HL-60 (cell line): ENCODE measurements at regions not wholly inside any gene's neighbourhood (a gene's known extent, or its start where the extent isn't known, plus 50 kb on each side); places are given as distances from the start of the nearest gene placed in this dataset.

Experiments used
- DNase-seq, 2 experiments: peaks; one replicate each; pipeline ENCODE4 v3.0.0-alpha.2; 2010 to 2020; ENCODE audit warnings: low read depth in 1 of 2, low spot score in 1 of 2
- H3K27ac ChIP-seq: fragments of 250-450 bp; sonication (Bioruptor Pico); replicated peaks from 2 replicates; pipeline ENCODE4 v1.5.1; 2020; ENCODE audit warnings: mild to moderate bottlenecking, moderate library complexity
- H3K27me3 ChIP-seq: fragments of 250-450 bp; sonication (Bioruptor Pico); 2 replicates; pipeline ENCODE4 v1.5.1; 2021; ENCODE audit warnings: mild to moderate bottlenecking, moderate library complexity; ENCODE audit not compliant: insufficient read depth, poor library complexity, severe bottlenecking
- H3K4me3 ChIP-seq: replicated peaks from 2 replicates; pipeline ENCODE4 v1.5.1; 2011; ENCODE audit warnings: mild to moderate bottlenecking, control low read depth, low read length; ENCODE audit not compliant: insufficient read depth
- GABPA ChIP-seq: IDR thresholded peaks from 2 replicates; pipeline ENCODE4 v1.6.1; 2012; ENCODE audit warnings: low read depth
- POLR2AphosphoS5 ChIP-seq: IDR thresholded peaks from 2 replicates; pipeline ENCODE4 v1.6.1; 2012; ENCODE audit warnings: low read depth
- SPI1 ChIP-seq: IDR thresholded peaks from 2 replicates; pipeline ENCODE4 v1.6.1; 2012; ENCODE audit warnings: low read depth, mild to moderate bottlenecking, borderline replicate concordance
- TF ChIP-seq, protein P1 (sequence below): IDR thresholded peaks from 2 replicates; pipeline ENCODE4 v1.6.1; 2012; ENCODE audit warnings: low read depth; ENCODE audit not compliant: insufficient replicate concordance
- TF ChIP-seq, protein P2 (sequence below): IDR thresholded peaks from one replicate; pipeline ENCODE4 v1.5.1; 2011; ENCODE audit warnings: low read length, control low read depth, inconsistent platforms; ENCODE audit not compliant: insufficient read depth

DNA sequence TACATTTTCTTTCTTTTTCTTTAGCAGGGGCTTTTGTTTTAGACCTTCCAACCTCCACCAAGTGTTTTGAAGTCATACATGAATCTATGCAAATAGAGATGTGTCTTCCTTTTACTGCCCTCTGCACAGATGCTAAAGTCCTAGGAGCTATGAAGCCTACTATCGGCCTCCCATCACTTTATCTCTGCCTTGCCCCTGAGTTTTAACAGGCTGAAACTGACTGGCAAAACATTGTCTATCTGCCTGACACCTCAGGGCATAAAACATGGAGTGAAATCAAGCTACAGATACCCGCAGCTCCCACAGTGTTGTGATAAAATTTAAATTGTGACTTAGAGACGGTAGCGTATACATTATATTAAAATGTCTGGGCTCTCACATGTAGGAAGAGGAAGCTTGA, 604.6 kb upstream of the C9orf72 start:
- TF ChIP-seq, protein P1, sequence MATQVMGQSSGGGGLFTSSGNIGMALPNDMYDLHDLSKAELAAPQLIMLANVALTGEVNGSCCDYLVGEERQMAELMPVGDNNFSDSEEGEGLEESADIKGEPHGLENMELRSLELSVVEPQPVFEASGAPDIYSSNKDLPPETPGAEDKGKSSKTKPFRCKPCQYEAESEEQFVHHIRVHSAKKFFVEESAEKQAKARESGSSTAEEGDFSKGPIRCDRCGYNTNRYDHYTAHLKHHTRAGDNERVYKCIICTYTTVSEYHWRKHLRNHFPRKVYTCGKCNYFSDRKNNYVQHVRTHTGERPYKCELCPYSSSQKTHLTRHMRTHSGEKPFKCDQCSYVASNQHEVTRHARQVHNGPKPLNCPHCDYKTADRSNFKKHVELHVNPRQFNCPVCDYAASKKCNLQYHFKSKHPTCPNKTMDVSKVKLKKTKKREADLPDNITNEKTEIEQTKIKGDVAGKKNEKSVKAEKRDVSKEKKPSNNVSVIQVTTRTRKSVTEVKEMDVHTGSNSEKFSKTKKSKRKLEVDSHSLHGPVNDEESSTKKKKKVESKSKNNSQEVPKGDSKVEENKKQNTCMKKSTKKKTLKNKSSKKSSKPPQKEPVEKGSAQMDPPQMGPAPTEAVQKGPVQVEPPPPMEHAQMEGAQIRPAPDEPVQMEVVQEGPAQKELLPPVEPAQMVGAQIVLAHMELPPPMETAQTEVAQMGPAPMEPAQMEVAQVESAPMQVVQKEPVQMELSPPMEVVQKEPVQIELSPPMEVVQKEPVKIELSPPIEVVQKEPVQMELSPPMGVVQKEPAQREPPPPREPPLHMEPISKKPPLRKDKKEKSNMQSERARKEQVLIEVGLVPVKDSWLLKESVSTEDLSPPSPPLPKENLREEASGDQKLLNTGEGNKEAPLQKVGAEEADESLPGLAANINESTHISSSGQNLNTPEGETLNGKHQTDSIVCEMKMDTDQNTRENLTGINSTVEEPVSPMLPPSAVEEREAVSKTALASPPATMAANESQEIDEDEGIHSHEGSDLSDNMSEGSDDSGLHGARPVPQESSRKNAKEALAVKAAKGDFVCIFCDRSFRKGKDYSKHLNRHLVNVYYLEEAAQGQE, result no peak
- TF ChIP-seq POLR2AphosphoS5, result no peak
- TF ChIP-seq GABPA, result no peak
- TF ChIP-seq SPI1, result no peak
- TF ChIP-seq, protein P2, sequence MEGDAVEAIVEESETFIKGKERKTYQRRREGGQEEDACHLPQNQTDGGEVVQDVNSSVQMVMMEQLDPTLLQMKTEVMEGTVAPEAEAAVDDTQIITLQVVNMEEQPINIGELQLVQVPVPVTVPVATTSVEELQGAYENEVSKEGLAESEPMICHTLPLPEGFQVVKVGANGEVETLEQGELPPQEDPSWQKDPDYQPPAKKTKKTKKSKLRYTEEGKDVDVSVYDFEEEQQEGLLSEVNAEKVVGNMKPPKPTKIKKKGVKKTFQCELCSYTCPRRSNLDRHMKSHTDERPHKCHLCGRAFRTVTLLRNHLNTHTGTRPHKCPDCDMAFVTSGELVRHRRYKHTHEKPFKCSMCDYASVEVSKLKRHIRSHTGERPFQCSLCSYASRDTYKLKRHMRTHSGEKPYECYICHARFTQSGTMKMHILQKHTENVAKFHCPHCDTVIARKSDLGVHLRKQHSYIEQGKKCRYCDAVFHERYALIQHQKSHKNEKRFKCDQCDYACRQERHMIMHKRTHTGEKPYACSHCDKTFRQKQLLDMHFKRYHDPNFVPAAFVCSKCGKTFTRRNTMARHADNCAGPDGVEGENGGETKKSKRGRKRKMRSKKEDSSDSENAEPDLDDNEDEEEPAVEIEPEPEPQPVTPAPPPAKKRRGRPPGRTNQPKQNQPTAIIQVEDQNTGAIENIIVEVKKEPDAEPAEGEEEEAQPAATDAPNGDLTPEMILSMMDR, result no peak
- no peak for DNase-seq
- Histone ChIP-seq H3K27ac (no peak overlapping the region), H3K27me3 (no peaks in the 10 kb centered on the region), H3K4me3 (no peak overlapping the region)

DNA sequence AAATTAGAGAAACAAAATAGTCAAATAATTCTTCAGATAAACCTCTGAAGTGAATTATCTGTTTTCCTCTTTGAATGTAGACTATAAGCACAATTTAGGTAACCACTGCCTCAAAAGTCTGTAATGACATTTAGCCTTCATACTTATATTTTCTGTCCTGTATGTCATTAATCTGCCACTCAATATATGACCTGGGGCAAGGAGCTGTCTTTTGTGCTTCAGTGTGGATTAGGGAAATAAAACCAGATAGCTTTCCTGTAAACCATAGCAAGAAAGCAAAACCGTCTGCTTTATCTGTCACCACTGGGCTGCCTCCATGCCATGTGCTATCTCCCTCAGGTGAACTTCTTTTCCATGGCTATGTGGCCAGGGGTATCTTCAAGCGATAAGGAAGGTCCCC, 606.6 kb upstream of the C9orf72 start:
- Histone ChIP-seq H3K27ac (no peak overlapping the region), H3K27me3 (no peaks in the 10 kb centered on the region), H3K4me3 (no peak overlapping the region)
- DNase-seq, result no peak
- no peak for TF ChIP-seq GABPA
- TF ChIP-seq, protein P1, result no peak
- no peak for TF ChIP-seq SPI1
- no peak for TF ChIP-seq POLR2AphosphoS5
- TF ChIP-seq, protein P2, result no peak

DNA sequence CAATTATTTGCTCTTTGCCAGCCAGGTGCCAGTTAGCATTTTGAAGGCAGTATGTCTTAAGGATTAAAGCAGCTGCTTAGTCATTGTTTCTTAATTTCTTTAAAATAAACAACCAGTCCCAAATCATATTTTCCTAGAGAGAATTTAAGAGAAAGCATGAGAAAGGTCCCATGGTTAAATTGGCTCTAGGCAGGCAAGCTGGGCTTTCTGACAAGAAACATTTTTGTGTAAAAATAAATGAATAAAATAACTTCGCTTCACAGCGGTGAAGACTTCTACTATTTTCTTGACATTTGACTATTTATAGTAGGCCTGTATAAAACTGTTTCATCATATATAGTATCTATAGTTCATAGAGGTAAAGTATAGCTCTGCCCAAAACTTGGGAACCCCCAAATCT, 617.7 kb upstream of the C9orf72 start:
- no peak overlapping the region for H3K27ac ChIP-seq
- no peak for DNase-seq
- H3K27me3 ChIP-seq, result no peaks in the 10 kb centered on the region
- H3K4me3 ChIP-seq, result no peak overlapping the region
- TF ChIP-seq GABPA (no peak), POLR2AphosphoS5 (no peak), SPI1 (no peak)
- TF ChIP-seq, protein P1, result no peak
- TF ChIP-seq, protein P2, result no peak
